HepG2 (cell line): ENCODE measurements at regions not wholly inside any gene's neighbourhood (a gene's known extent, or its start where the extent isn't known, plus 50 kb on each side); places are given as distances from the start of the nearest gene placed in this dataset.

Experiments
- ESRRA ChIP-seq: sonication (generic); formaldehyde crosslinking; IDR thresholded peaks from 2 replicates; pipeline ENCODE4 v1.5.1; 2020; ENCODE audit warnings: mild to moderate bottlenecking, low read depth, missing genetic modification reagents
- GTF2F1 ChIP-seq: fragments of 150-350 bp; IDR thresholded peaks from 2 replicates; pipeline ENCODE4 v1.6.1; 2014; ENCODE audit warnings: low read length
- JUND ChIP-seq: sonication (generic); formaldehyde crosslinking; IDR thresholded peaks from 2 replicates; pipeline ENCODE4 v1.8.0; 2022; ENCODE audit warnings: mild to moderate bottlenecking, missing genetic modification reagents
- MTF1 ChIP-seq: sonication (generic); formaldehyde crosslinking; IDR thresholded peaks from 2 replicates; pipeline ENCODE4 v1.5.0; 2020; ENCODE audit warnings: missing genetic modification reagents
- NPAS2 ChIP-seq: sonication (generic); formaldehyde crosslinking; IDR thresholded peaks from 2 replicates; pipeline ENCODE4 v1.8.0; 2022; ENCODE audit warnings: mild to moderate bottlenecking, missing genetic modification reagents, borderline replicate concordance
- SIN3A ChIP-seq: IDR thresholded peaks from 2 replicates; pipeline ENCODE4 v1.6.1; 2011; ENCODE audit warnings: low read depth, mild to moderate bottlenecking, control low read depth, low read length, borderline replicate concordance
- SOX13 ChIP-seq, 3 experiments: fragments of 450-650 bp in 1 of 3; sonication (generic) in 1 of 3; formaldehyde crosslinking in 1 of 3; IDR thresholded peaks in 2 of 3; conservative IDR thresholded peaks in 1 of 3; 2 replicates each; pipeline versions ENCODE4 v1.5.0 to v1.6.1; 2016 to 2020; ENCODE audit warnings: antibody characterized with exemption in 1 of 3, mild to moderate bottlenecking in 1 of 3, missing compliant biosample characterization in 1 of 3, missing genetic modification reagents in 1 of 3, moderate library complexity in 1 of 3
- ZNF441 ChIP-seq: sonication (generic); formaldehyde crosslinking; IDR thresholded peaks from 2 replicates; pipeline ENCODE4 v1.7.0; 2021; ENCODE audit warnings: missing genetic modification reagents, borderline replicate concordance
- ZSCAN31 ChIP-seq: sonication (generic); formaldehyde crosslinking; IDR thresholded peaks from 2 replicates; pipeline ENCODE4 v1.5.0; 2020; ENCODE audit warnings: low read depth, mild to moderate bottlenecking, missing genetic modification reagents
- TF ChIP-seq, protein P1 (sequence below): sonication (generic); formaldehyde crosslinking; IDR thresholded peaks from 2 replicates; pipeline ENCODE4 v1.5.0; 2020; ENCODE audit warnings: mild to moderate bottlenecking, missing genetic modification reagents, moderate library complexity
- TF ChIP-seq, protein P2 (sequence below), 2 experiments: sonication (generic) in 1 of 2; formaldehyde crosslinking in 1 of 2; IDR thresholded peaks; 2 replicates each; pipeline versions ENCODE4 v1.5.1 to v1.6.1; 2011 to 2020; ENCODE audit warnings: borderline replicate concordance in 1 of 2, low read depth in 1 of 2, low read length in 1 of 2, mild to moderate bottlenecking in 1 of 2, missing genetic modification reagents in 1 of 2, moderate library complexity in 1 of 2
- TF ChIP-seq, protein P3 (sequence below), 2 experiments: sonication (generic) in 1 of 2; formaldehyde crosslinking in 1 of 2; IDR thresholded peaks; 2 replicates each; pipeline versions ENCODE4 v1.4.0 to v1.6.1; 2018 to 2020; ENCODE audit warnings: missing genetic modification reagents in 2 of 2, borderline replicate concordance in 1 of 2, low read depth in 1 of 2, mild to moderate bottlenecking in 1 of 2, missing biosample characterization in 1 of 2
- TF ChIP-seq, protein P4 (sequence below): sonication (generic); formaldehyde crosslinking; IDR thresholded peaks from 2 replicates; pipeline ENCODE4 v1.5.1; 2020; ENCODE audit warnings: missing genetic modification reagents, mild to moderate bottlenecking, borderline replicate concordance

DNA sequence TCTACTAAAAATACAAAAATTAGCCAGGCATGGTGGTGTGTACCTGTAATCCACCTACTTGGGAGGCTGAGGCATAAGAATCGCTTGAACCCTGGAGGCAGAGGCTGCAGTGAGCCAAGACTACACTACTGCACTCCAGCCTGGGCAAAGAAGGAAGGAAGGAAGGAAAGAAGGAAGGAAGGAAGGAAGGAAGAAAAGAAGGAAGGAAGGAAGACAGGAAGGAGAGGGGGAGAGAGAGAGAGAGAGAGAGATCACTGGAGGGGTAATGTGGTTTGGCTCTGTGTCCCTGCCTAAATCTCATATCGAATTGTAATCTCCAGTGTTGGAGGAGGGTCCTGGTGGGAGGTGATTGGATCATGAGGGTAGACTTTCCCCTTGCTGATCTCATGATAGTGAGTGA lies 165.5 kb downstream of the KCTD15 start:
- TF ChIP-seq ZSCAN31 (no peak), ZNF441 (CRISPR knock-in tag) (no peak), JUND (CRISPR knock-in tag) (no peak), MTF1 (CRISPR knock-in tag) (no peak), NPAS2 (no peak), ESRRA (CRISPR knock-in tag) (no peak), SOX13 (IDR thresholded peaks at IDR 0.05) (no peak), SOX13 (CRISPR knock-in tag; conservative IDR thresholded peaks at IDR 0.05 in 1 of 2, IDR thresholded peaks at IDR 0.05 in 1 of 2) (no peak), GTF2F1 (no peak), SIN3A (no peak)
- TF ChIP-seq, protein P1, sequence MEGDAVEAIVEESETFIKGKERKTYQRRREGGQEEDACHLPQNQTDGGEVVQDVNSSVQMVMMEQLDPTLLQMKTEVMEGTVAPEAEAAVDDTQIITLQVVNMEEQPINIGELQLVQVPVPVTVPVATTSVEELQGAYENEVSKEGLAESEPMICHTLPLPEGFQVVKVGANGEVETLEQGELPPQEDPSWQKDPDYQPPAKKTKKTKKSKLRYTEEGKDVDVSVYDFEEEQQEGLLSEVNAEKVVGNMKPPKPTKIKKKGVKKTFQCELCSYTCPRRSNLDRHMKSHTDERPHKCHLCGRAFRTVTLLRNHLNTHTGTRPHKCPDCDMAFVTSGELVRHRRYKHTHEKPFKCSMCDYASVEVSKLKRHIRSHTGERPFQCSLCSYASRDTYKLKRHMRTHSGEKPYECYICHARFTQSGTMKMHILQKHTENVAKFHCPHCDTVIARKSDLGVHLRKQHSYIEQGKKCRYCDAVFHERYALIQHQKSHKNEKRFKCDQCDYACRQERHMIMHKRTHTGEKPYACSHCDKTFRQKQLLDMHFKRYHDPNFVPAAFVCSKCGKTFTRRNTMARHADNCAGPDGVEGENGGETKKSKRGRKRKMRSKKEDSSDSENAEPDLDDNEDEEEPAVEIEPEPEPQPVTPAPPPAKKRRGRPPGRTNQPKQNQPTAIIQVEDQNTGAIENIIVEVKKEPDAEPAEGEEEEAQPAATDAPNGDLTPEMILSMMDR (CRISPR knock-in tag) = no peak
- TF ChIP-seq, protein P2, sequence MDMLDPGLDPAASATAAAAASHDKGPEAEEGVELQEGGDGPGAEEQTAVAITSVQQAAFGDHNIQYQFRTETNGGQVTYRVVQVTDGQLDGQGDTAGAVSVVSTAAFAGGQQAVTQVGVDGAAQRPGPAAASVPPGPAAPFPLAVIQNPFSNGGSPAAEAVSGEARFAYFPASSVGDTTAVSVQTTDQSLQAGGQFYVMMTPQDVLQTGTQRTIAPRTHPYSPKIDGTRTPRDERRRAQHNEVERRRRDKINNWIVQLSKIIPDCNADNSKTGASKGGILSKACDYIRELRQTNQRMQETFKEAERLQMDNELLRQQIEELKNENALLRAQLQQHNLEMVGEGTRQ (IDR thresholded peaks at IDR 0.05; ENCODE audit: low read depth, low read length) = no peak
- TF ChIP-seq, protein P2 (CRISPR knock-in tag; IDR thresholded peaks at IDR 0.05; ENCODE audit: borderline replicate concordance) = no peak
- TF ChIP-seq, protein P3, sequence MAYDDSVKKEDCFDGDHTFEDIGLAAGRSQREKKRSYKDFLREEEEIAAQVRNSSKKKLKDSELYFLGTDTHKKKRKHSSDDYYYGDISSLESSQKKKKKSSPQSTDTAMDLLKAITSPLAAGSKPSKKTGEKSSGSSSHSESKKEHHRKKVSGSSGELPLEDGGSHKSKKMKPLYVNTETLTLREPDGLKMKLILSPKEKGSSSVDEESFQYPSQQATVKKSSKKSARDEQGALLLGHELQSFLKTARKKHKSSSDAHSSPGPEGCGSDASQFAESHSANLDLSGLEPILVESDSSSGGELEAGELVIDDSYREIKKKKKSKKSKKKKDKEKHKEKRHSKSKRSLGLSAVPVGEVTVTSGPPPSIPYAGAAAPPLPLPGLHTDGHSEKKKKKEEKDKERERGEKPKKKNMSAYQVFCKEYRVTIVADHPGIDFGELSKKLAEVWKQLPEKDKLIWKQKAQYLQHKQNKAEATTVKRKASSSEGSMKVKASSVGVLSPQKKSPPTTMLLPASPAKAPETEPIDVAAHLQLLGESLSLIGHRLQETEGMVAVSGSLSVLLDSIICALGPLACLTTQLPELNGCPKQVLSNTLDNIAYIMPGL (CRISPR knock-in tag; IDR thresholded peaks at IDR 0.05; ENCODE audit: borderline replicate concordance in 1 of 2, low read depth in 1 of 2) = no peak
- TF ChIP-seq, protein P4, sequence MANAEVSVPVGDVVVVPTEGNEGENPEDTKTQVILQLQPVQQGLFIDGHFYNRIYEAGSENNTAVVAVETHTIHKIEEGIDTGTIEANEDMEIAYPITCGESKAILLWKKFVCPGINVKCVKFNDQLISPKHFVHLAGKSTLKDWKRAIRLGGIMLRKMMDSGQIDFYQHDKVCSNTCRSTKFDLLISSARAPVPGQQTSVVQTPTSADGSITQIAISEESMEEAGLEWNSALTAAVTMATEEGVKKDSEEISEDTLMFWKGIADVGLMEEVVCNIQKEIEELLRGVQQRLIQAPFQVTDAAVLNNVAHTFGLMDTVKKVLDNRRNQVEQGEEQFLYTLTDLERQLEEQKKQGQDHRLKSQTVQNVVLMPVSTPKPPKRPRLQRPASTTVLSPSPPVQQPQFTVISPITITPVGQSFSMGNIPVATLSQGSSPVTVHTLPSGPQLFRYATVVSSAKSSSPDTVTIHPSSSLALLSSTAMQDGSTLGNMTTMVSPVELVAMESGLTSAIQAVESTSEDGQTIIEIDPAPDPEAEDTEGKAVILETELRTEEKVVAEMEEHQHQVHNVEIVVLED (CRISPR knock-in tag) = no peak
